LHCN-M2 (cell line): ENCODE measurements at regions not wholly inside any gene's neighbourhood (a gene's known extent, or its start where the extent isn't known, plus 50 kb on each side); places are given as distances from the start of the nearest gene placed in this dataset.

Experiments
- DNase-seq: peaks from one replicate; pipeline ENCODE4 v3.0.0-alpha.2; 2012; ENCODE audit warnings: low read depth

DNA sequence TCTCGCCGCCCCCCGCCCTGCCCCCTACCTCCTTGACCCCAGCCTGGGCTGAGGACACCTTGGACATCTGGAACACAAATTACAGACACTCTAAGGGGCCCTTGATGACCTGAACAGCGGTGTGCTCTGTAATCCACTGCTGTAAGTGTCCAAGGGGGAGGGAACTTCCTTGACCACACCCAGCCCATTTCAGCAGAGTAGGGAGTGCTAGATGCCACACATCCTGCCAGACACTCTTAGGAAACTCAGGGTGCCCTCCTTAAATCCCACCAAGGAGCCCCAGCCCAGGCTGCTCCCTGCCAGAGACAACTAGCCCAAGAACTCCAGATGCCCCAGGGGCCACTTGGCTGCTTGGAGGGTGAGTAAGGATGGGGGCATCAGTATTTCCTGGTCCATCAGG is 282.2 kb downstream of the RRAGC start:
- no peak for DNase-seq

GRCh38 chr1:38576241-38576640 is 283.3 kb downstream of the RRAGC start:
- DNase-seq, result no peak

GRCh38 chr1:38571726-38572125 is 287.8 kb downstream of the RRAGC start:
- DNase-seq, result no peak

GRCh38 chr1:38570657-38570975 is 289.0 kb downstream of the RRAGC start:
- no peak for DNase-seq

GRCh38 chr1:38569932-38570656 is 289.5 kb downstream of the RRAGC start:
- DNase-seq, result no peak

GRCh38 chr1:38568061-38568857 is 291.3 kb downstream of the RRAGC start:
- DNase-seq, result no peak

- no peak for DNase-seq
Observed at GRCh38 chr1:38567401-38567800, 292.2 kb downstream of the RRAGC start.

GRCh38 chr1:38565020-38565491 is 294.5 kb downstream of the RRAGC start:
- DNase-seq, result no peak

DNA sequence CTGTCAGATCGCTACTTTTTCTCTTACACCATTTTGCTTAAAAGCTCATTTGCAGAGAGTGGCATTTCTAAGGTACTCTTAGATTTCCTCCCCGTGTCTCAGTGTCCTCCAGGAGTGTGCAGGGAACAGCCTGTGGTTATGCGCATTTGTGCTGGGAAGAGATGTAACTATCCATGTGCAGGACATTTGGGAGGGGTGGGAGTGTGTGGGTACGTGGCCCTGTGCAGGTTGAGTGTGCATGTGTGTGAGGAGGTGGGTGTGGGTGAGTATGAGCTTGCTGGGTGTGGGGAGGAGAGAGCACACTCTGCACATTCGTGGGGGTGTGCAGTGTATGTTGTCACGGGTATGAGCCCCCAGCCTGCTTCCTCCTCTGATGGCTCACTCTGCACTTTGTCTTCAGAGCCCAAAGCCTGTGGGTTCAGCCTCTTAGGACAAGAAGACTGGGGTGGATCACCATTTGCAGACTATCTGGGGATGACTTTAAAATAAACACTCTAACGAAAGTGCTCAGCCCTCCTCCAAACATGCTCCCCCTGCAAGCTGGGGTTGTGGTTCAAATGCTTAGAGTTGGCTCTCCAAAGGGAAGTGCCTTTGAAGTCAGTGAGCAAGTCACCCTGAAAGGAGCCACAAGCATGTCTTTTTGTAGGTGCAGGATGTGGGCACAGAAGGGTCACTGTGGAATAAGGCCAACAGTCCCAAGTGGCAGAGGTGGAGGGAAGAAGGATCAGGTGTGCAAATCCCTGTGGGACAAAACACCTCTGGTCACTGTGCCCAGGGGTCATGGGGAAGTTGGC is 295.4 kb downstream of the RRAGC start:
- no peak for DNase-seq

DNA sequence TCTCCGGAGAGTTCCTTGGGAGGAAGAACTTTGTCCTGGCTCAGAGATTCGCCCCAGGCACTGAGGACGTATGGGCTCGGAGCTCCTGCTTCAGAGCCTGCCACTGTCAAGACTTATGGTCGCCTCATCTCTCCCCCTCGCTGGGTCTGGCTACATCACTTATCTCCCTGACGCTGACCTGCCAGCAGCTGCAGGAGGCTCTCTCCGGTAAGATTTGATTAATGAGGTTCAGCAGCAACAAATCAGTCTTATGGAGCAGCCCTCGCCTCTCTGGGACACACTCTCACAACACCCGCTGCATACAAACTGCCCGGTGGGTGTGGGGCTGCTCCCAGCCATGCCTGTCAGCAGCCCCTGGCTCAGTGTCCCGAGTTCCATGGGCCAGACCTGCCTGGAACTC is 297.8 kb downstream of the RRAGC start:
- no peak for DNase-seq

- DNase-seq, result no peak
Observed at GRCh38 chr1:38561110-38561509, 298.5 kb downstream of the RRAGC start.

DNA sequence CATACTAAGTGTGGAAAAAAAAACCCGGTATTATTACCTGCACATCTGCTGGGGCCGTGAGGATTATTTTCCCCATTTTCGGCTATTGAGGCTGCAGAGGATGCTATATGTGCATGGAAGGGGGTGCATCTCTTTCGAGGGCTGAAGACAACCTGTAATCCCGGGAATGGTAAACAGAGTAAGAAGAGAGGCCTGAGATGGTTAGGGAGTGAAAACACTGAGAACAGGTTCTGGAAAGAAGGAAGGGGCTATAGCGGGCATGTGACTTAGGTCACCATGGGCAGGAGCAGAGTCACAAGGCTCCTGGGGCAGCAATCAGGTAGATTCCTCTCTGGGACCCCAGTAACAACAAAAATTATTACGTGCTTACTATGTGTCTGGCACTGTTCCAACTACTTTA is 299.1 kb downstream of the RRAGC start:
- no peak for DNase-seq

DNA sequence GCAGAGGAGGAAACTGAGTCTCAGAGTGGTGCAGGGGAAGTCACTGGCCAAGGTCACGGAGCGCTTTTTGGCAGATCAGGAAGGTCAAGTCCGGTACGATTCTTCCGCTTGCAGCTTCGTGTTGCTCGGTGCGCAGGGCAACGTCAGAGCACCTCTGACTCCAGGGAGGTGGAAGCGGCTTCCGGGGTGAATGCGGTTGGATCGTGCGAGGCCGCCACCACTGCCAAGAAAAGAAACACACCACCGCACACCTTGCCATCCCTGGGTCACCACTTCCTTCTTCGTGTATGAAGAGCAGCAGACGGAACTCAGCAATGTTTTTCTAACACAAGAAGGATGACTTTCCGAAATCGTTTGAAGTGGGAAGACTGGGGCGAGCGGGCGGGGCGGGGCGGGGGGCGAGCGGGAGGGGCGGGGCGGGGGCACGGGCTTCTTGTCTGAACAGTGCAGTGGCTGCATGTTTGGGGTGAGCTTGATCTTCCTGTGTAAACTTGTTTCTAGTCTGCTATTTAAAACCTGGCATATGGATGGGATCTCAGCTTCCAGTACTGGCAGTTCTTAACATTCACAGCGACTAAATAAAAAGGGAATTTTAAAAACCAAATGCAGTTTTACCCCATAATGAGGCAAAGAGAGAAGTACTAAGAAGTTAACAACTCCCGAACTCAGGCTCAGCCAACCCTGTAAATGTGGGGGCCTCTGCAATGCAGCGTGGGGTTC is 300.0 kb downstream of the RRAGC start:
- DNase-seq, result no peak

GRCh38 chr1:38558500-38559445 is 300.8 kb downstream of the RRAGC start:
- DNase-seq, result no peak

DNA sequence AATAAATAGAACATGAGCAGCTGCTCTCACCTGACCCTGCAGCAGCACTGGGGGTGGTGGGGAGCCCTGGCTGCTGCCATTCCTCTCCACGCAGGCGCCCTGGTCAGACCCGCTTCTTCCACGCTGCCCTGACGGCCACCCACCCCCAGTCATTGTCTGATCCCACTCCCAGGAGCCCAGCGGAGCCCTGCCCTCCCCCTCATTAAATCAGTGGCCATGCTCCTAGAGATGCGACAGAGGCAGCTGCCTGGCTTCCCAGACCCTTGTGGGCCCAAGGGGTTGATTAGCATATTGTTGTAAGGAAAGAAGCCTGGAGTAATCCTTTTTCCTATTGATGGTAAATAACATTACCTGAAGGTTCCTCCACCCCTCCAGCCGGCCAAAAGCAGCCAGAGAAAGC is 301.5 kb downstream of the RRAGC start:
- DNase-seq, result no peak

DNA sequence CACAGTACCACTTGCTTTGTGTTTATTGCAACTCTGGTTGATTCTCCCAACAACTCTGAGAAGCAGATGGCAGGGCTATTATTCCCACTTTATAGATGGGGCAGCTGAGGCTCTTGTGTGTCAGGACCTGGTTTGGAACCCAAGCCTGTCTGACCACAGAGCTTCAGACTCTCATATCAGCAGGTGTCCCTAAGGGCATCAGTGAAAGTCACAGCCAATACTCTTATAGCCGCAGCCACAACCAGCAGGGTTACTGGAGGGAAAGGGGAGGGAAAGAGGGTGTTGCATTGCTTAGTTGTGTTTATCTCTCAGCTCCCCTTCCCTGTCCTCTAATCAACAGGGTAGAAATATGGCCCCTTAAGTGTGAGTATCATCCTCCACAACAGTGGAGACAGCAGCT is 304.0 kb downstream of the RRAGC start:
- DNase-seq, result no peak

- no peak for DNase-seq
Observed at GRCh38 chr1:38555130-38555529, 304.4 kb downstream of the RRAGC start.

DNA sequence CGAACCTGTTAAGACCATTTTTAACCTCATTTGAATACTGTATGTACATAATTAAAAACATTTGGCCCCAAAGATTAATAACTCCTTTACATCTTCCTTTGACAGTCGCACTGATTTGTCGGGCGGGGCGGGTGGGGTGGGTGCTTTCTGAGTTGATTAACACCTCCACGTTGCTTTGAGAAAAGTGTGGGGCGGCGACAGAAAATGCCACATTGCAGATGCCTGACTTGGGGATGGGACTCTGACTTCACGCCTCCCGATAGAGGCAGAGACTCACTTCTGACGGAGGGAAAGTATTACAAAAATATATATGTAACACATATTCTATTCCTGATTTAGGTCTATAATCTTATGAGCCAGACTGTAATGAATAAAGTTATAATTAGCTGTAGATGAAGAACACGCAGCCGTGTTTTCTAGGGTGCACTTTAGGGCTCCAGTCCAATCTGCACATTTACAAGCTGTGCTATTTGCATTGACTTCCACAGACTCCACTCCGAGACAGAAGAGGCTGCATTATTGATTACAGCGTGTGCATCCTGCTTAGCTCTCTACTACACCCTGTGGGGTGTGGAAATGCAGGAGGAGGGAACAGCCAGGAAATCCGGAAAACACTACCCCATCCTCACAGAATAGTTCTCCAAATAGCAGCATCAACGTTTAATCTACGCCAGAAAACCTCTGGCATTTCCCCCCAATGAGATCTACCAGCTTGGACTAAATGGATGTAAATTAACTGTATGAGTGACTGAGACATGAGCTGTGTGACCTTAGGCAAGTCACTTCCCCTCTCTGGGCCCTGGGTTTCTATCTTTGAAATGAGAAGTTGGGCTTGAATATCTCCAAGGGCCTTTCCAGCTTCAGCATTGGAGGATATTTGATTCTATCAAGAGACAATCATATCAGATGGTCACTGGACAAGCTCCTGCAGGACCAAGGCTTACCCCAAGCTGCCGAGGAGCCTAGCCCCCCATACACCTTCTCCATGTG is 308.0 kb downstream of the RRAGC start:
- DNase-seq, result no peak

DNA sequence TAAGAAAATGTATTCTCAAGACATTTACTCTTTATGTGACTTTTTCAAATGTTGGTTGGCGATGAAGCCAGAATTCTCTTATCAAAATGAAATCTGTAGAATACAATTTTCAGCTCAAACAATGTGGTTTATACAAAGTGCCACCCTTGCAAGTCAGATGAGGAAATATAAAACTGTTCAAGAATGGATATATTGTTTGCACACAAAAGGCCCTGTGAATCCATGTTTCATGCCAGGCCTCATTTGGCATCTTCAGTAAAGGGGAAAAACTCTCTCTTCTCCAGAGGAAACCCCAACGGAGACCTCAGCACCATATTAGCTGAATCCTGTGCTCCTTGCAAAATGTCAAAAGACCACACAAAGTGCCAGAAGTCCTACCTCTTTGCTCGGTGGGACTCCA is 310.4 kb downstream of the RRAGC start:
- DNase-seq, result no peak
